OCI-LY1 (cell line): ENCODE measurements at regions not wholly inside any gene's neighbourhood (a gene's known extent, or its start where the extent isn't known, plus 50 kb on each side); places are given as distances from the start of the nearest gene placed in this dataset.

Experiments
- H2AFZ ChIP-seq: fragments of 200-600 bp; sonication (generic), shearing (Covaris generic); 2 replicates; pipeline ENCODE4 v1.6.0; 2014; ENCODE audit warnings: antibody characterized with exemption, mild to moderate bottlenecking, low read length
- H3F3A ChIP-seq: fragments of 200-600 bp; sonication (generic), shearing (Covaris generic); 2 replicates; pipeline ENCODE4 v1.6.0; 2014; ENCODE audit warnings: mild to moderate bottlenecking, antibody characterized with exemption, low read length, moderate library complexity; ENCODE audit not compliant: insufficient read depth
- H3K27ac ChIP-seq: fragments of 200-600 bp; sonication (generic); 2 replicates; pipeline ENCODE4 v1.5.1; 2014; ENCODE audit warnings: low read length, mixed run types, mild to moderate bottlenecking, low read depth; ENCODE audit not compliant: poor library complexity, severe bottlenecking
- H3K27me3 ChIP-seq: fragments of 200-600 bp; sonication (generic); 2 replicates; pipeline ENCODE4 v1.6.0; 2014; ENCODE audit warnings: antibody characterized with exemption, mild to moderate bottlenecking, low read length, moderate library complexity; ENCODE audit not compliant: insufficient read depth
- H3K36me3 ChIP-seq: fragments of 200-600 bp; sonication (generic); 2 replicates; pipeline ENCODE4 v1.6.1; 2014; ENCODE audit warnings: mild to moderate bottlenecking, antibody characterized with exemption, low read length, moderate library complexity, mixed read lengths; ENCODE audit not compliant: insufficient read depth
- H3K4me1 ChIP-seq: fragments of 200-600 bp; sonication (generic); 2 replicates; pipeline ENCODE4 v1.5.1; 2014; ENCODE audit warnings: mild to moderate bottlenecking, low read length, moderate library complexity; ENCODE audit not compliant: insufficient read depth, severe bottlenecking
- H3K4me2 ChIP-seq: fragments of 200-600 bp; sonication (generic), shearing (Covaris generic); 2 replicates; pipeline ENCODE4 v1.6.1; 2014; ENCODE audit warnings: low read length
- H3K4me3 ChIP-seq: fragments of 200-600 bp; sonication (generic); 2 replicates; pipeline ENCODE4 v1.5.1; 2014; ENCODE audit warnings: low read length, low read depth, mild to moderate bottlenecking, mixed read lengths; ENCODE audit not compliant: poor library complexity, severe bottlenecking
- H3K79me2 ChIP-seq: fragments of 200-600 bp; shearing (Covaris generic); 2 replicates; pipeline ENCODE4 v1.6.1; 2016; ENCODE audit warnings: mixed run types, low read length, mixed read lengths; ENCODE audit not compliant: insufficient read depth
- H3K9ac ChIP-seq: fragments of 200-600 bp; sonication (generic), shearing (Covaris generic); 2 replicates; pipeline ENCODE4 v1.6.1; 2014; ENCODE audit warnings: mild to moderate bottlenecking, low read length, mixed read lengths
- H3K9me2 ChIP-seq: fragments of 200-600 bp; sonication (generic), shearing (Covaris generic); 2 replicates; pipeline ENCODE4 v1.6.1; 2014; ENCODE audit warnings: low read depth, mild to moderate bottlenecking, low read length, mixed read lengths
- H3K9me3 ChIP-seq: fragments of 200-600 bp; shearing (Covaris generic); 2 replicates; pipeline ENCODE4 v1.6.1; 2014; ENCODE audit warnings: low read length, mixed read lengths
- H4K20me1 ChIP-seq: fragments of 200-600 bp; sonication (generic), shearing (Covaris generic); 2 replicates; pipeline ENCODE4 v1.6.0; 2016; ENCODE audit warnings: mild to moderate bottlenecking, low read length; ENCODE audit not compliant: insufficient read depth
- EZH2 ChIP-seq: fragments of 200-600 bp; sonication (generic), shearing (Covaris generic); IDR thresholded peaks from 2 replicates; pipeline ENCODE4 v1.8.0; 2017; ENCODE audit warnings: borderline replicate concordance, mixed run types, mild to moderate bottlenecking, antibody characterized with exemption, low read length, moderate library complexity, mixed read lengths
- TF ChIP-seq, protein P1 (sequence below): fragments of 200-600 bp; sonication (generic), shearing (Covaris generic); IDR thresholded peaks from 2 replicates; pipeline ENCODE4 v1.5.1; 2017; ENCODE audit warnings: mild to moderate bottlenecking, antibody characterized with exemption, low read length, moderate library complexity, mixed read lengths

- peaks cover 2% of the 10 kb centered on the region; the same call in 1 of the 2 replicates for H3K9me2 ChIP-seq
- H3K4me3 ChIP-seq: no peak overlapping the region
- no peak overlapping the region for H2AFZ ChIP-seq
- H3K4me2 ChIP-seq: no peak overlapping the region
- TF ChIP-seq EZH2: no peak
- TF ChIP-seq, protein P1, sequence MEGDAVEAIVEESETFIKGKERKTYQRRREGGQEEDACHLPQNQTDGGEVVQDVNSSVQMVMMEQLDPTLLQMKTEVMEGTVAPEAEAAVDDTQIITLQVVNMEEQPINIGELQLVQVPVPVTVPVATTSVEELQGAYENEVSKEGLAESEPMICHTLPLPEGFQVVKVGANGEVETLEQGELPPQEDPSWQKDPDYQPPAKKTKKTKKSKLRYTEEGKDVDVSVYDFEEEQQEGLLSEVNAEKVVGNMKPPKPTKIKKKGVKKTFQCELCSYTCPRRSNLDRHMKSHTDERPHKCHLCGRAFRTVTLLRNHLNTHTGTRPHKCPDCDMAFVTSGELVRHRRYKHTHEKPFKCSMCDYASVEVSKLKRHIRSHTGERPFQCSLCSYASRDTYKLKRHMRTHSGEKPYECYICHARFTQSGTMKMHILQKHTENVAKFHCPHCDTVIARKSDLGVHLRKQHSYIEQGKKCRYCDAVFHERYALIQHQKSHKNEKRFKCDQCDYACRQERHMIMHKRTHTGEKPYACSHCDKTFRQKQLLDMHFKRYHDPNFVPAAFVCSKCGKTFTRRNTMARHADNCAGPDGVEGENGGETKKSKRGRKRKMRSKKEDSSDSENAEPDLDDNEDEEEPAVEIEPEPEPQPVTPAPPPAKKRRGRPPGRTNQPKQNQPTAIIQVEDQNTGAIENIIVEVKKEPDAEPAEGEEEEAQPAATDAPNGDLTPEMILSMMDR: no peak
- no peaks in the 10 kb centered on the region for H3K9me3 ChIP-seq
- no peaks in the 10 kb centered on the region for H3K27me3 ChIP-seq
- H3K9ac ChIP-seq: no peak overlapping the region
- no peaks in the 10 kb centered on the region for H3F3A ChIP-seq
- no peaks in the 10 kb centered on the region for H3K79me2 ChIP-seq
- no peaks in the 10 kb centered on the region for H4K20me1 ChIP-seq
- H3K4me1 ChIP-seq: no peaks in the 10 kb centered on the region
- H3K27ac ChIP-seq: no peak overlapping the region
- no peaks in the 10 kb centered on the region for H3K36me3 ChIP-seq
These were observed 605.3 kb upstream of the SPRY2 start for GRCh38 chr13:80946008-80946802.

GRCh38 chr13:80945328-80945727 lies 604.4 kb upstream of the SPRY2 start:
- H4K20me1 ChIP-seq: no peaks in the 10 kb centered on the region
- no peaks in the 10 kb centered on the region for H3F3A ChIP-seq
- no peak overlapping the region for H3K4me3 ChIP-seq
- no peaks in the 10 kb centered on the region for H3K79me2 ChIP-seq
- no peak overlapping the region for H3K9ac ChIP-seq
- TF ChIP-seq, protein P1: no peak
- TF ChIP-seq EZH2: no peak
- no peak overlapping the region for H3K4me2 ChIP-seq
- no peak overlapping the region for H2AFZ ChIP-seq
- no peak overlapping the region for H3K27ac ChIP-seq
- no peaks in the 10 kb centered on the region for H3K9me3 ChIP-seq
- no peaks in the 10 kb centered on the region for H3K4me1 ChIP-seq
- no peaks in the 10 kb centered on the region for H3K27me3 ChIP-seq
- no peaks in the 10 kb centered on the region for H3K36me3 ChIP-seq
- H3K9me2 ChIP-seq: no peaks in the 10 kb centered on the region; the same call in 1 of the 2 replicates

DNA sequence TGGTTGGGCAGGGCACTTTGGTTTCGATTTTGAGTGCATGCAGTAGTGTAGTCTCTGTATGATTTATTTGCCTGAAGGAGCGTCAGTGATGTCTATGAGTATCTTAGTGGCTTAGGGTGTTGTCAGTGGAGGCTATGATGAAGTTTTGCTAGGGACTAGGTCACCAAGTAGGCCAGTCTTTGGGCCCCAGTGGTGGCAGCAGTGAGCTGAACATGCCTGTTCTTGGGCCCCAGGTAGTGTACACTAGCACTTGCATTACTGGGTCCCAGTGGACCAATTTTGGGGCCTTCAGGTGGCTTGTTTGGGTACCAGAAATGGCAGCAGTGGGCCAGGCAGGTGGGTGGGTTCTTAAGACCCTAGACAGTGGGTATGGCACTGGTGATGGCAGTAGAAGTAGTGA lies 598.7 kb upstream of the SPRY2 start:
- TF ChIP-seq, protein P1: no peak
- no peak for TF ChIP-seq EZH2
- no peaks in the 10 kb centered on the region for H3K27me3 ChIP-seq
- no peaks in the 10 kb centered on the region for H3K36me3 ChIP-seq
- no peak overlapping the region for H3K4me3 ChIP-seq
- no peaks in the 10 kb centered on the region for H3K79me2 ChIP-seq
- no peaks in the 10 kb centered on the region for H3F3A ChIP-seq
- no peaks in the 10 kb centered on the region for H3K9me2 ChIP-seq
- H3K27ac ChIP-seq: no peak overlapping the region
- H4K20me1 ChIP-seq: no peaks in the 10 kb centered on the region
- H3K9me3 ChIP-seq: no peaks in the 10 kb centered on the region
- no peaks in the 10 kb centered on the region for H3K4me1 ChIP-seq
- H3K9ac ChIP-seq: no peak overlapping the region
- no peak overlapping the region for H2AFZ ChIP-seq
- H3K4me2 ChIP-seq: no peak overlapping the region
